K562 (cell line): ENCODE measurements at regions not wholly inside any gene's neighbourhood (a gene's known extent, or its start where the extent isn't known, plus 50 kb on each side); places are given as distances from the start of the nearest gene placed in this dataset.

Source experiments
- ATAC-seq: fragments of 200-7000 bp; cut with Tn5 transposase; 3 replicates; pipeline ENCODE4 v1.9.1; 2020; ENCODE audit warnings: moderate library complexity
- BruUV-seq: library from RNA; stranded (reverse); fragments of 400-500 nt; replicated peaks from 2 replicates; lab custom pipeline; 2021; lab: Mats Ljungman, UMichigan
- CTCF ChIA-PET: fragments of 300-600 bp; formaldehyde crosslinking; extraction: SDS; loops from one replicate; lab custom pipeline; 2021; ENCODE audit warnings: low intra/inter-chr PET ratio; lab: Yijun Ruan, JAX
- POLR2A ChIA-PET: fragments of 300-600, 350-650 bp; sonication (Branson Sonifier 250); formaldehyde crosslinking; extraction: SDS; loops from one replicate; lab custom pipeline; 2021; ENCODE audit warnings: antibody characterized with exemption, inconsistent platforms; lab: Yijun Ruan, JAX
- DNase-seq, 4 experiments: peaks; one replicate each; pipeline versions ENCODE4 v3.0.0 to v3.0.0-alpha.2; 2011 to 2018; ENCODE audit warnings: low spot score in 3 of 4, mixed read lengths in 3 of 4; ENCODE audit errors: extremely low read depth in 1 of 4
- FAIRE-seq: peaks from 2 replicates; lab custom pipeline; 2011; peaks lifted over from hg19 to GRCh38; lab: Jason Lieb, UNC
- H2AFZ ChIP-seq: 2 replicates; pipeline ENCODE4 v1.6.0; 2011; ENCODE audit warnings: low read depth, low read length, control low read depth, inconsistent platforms
- H3K27ac ChIP-seq: fragments of 200-600 bp; 3 replicates; pipeline ENCODE4 v1.8.0; 2011; ENCODE audit warnings: low read depth, mild to moderate bottlenecking, control low read depth, inconsistent platforms, low read length, moderate library complexity, mixed read lengths; ENCODE audit errors: extremely low read depth
- H3K27me3 ChIP-seq, 2 experiments: fragments of 300-600 bp in 1 of 2; 2 replicates in 1 of 2; 3 replicates in 1 of 2; pipeline versions ENCODE4 v1.6.0 to v1.8.0; 2011; ENCODE audit warnings: inconsistent platforms in 2 of 2, low read length in 2 of 2, mild to moderate bottlenecking in 1 of 2, mixed read lengths in 1 of 2, moderate library complexity in 1 of 2; ENCODE audit not compliant: control insufficient read depth in 2 of 2, insufficient read depth in 2 of 2
- H3K36me3 ChIP-seq: fragments of 300-600 bp; 3 replicates; pipeline ENCODE4 v1.8.0; 2011; ENCODE audit warnings: mild to moderate bottlenecking, low read length, inconsistent platforms; ENCODE audit not compliant: control insufficient read depth, insufficient read depth
- H3K4me1 ChIP-seq, 2 experiments: fragments of 200-600 bp in 1 of 2; replicated peaks in 1 of 2; 2 replicates in 1 of 2; 3 replicates in 1 of 2; pipeline versions ENCODE4 v1.5.1 to v1.8.0; 2011; ENCODE audit warnings: inconsistent platforms in 2 of 2, low read length in 2 of 2, mild to moderate bottlenecking in 1 of 2, mixed read lengths in 1 of 2, moderate library complexity in 1 of 2; ENCODE audit not compliant: control insufficient read depth in 2 of 2, insufficient read depth in 2 of 2
- H3K4me2 ChIP-seq: 2 replicates; pipeline ENCODE4 v1.6.1; 2011; ENCODE audit warnings: low read length, control low read depth, inconsistent platforms, mixed read lengths; ENCODE audit not compliant: insufficient read depth
- H3K4me3 ChIP-seq: fragments of 200-600 bp; sonication (generic), shearing (Covaris generic); 2 replicates; pipeline ENCODE4 v1.5.1; 2016; ENCODE audit warnings: control low read depth, inconsistent platforms
- H3K79me2 ChIP-seq: fragments of 200-600 bp; 3 replicates; pipeline ENCODE4 v1.8.0; 2011; ENCODE audit warnings: low read length, inconsistent platforms; ENCODE audit not compliant: control insufficient read depth, insufficient read depth
- H3K9ac ChIP-seq, 2 experiments: 2 replicates each; pipeline versions ENCODE4 v1.6.0 to v1.6.1; 2011; ENCODE audit warnings: low read depth in 2 of 2, low read length in 2 of 2, control low read depth in 1 of 2, inconsistent platforms in 1 of 2, mild to moderate bottlenecking in 1 of 2, mixed read lengths in 1 of 2; ENCODE audit not compliant: insufficient read depth in 1 of 2
- H3K9me1 ChIP-seq: one replicate; pipeline ENCODE4 v1.6.0; 2011; ENCODE audit warnings: inconsistent platforms, mild to moderate bottlenecking, low read length, moderate library complexity; ENCODE audit not compliant: control insufficient read depth, insufficient read depth
- H3K9me3 ChIP-seq: replicated peaks from 2 replicates; pipeline ENCODE4 v1.5.1; 2011; ENCODE audit warnings: low read depth, low read length, inconsistent platforms; ENCODE audit not compliant: control insufficient read depth, insufficient read depth
- H4K20me1 ChIP-seq: replicated peaks from 2 replicates; pipeline ENCODE4 v1.6.1; 2011; ENCODE audit warnings: low read length, inconsistent platforms, mixed read lengths; ENCODE audit not compliant: control insufficient read depth, insufficient read depth
- CAMTA2 ChIP-seq: fragments of 250-450 bp; sonication (Bioruptor Pico); conservative IDR thresholded peaks from 2 replicates; pipeline ENCODE4 v1.5.1; 2022
- MAZ ChIP-seq, 2 experiments: fragments of 450-650 bp in 1 of 2; sonication (generic) in 1 of 2; formaldehyde crosslinking; IDR thresholded peaks in 1 of 2; conservative IDR thresholded peaks in 1 of 2; 2 replicates each; pipeline versions ENCODE4 v1.4.0 to v1.5.0; 2020; ENCODE audit warnings: mild to moderate bottlenecking in 1 of 2, missing genetic modification reagents in 1 of 2
- RBM17 ChIP-seq: fragments of 200-400 bp; formaldehyde crosslinking; IDR thresholded peaks from 2 replicates; pipeline ENCODE4 v1.6.1; 2017; ENCODE audit warnings: low read depth, mild to moderate bottlenecking, low read length, borderline replicate concordance
- STAG1 ChIP-seq: sonication (generic); formaldehyde crosslinking; IDR thresholded peaks from 2 replicates; pipeline ENCODE4 v1.5.0; 2020; ENCODE audit warnings: missing genetic modification reagents, borderline replicate concordance
- U2AF2 ChIP-seq: fragments of 200-400 bp; formaldehyde crosslinking; optimal IDR thresholded peaks from 2 replicates; pipeline ENCODE3; 2017; ENCODE audit warnings: low read depth, mild to moderate bottlenecking, low read length
- ZNF224 ChIP-seq: sonication (generic); formaldehyde crosslinking; IDR thresholded peaks from 2 replicates; pipeline ENCODE4 v1.8.0; 2022; ENCODE audit warnings: mild to moderate bottlenecking, missing genetic modification reagents
- ZNF444 ChIP-seq: fragments of 250-450 bp; sonication (Bioruptor Pico); IDR thresholded peaks from 2 replicates; pipeline ENCODE4 v1.4.0; 2020; ENCODE audit warnings: mild to moderate bottlenecking, moderate library complexity
- ZNF586 ChIP-seq: fragments of 450-650 bp; formaldehyde crosslinking; conservative IDR thresholded peaks from 2 replicates; pipeline ENCODE4 v1.4.0; 2020; ENCODE audit warnings: mild to moderate bottlenecking, moderate library complexity
- WGBS: fragments of 100-300 bp; shearing (Covaris generic); methylation state at CpG from one replicate; pipeline ENCODE4 v1.1.6; 2016; ENCODE audit warnings: low coverage, mixed read lengths; ENCODE audit not compliant: insufficient coverage; ENCODE audit errors: missing lambda C conversion rate; 5-methylcytosine and 5-hydroxymethylcytosine counted together
- in situ Hi-C: fragments of 300-500 bp; cut with MboI; formaldehyde crosslinking; loops from 4 replicates; pipeline ENCODE4 v1.15.0; 2018; ENCODE audit warnings: inconsistent platforms, mixed read lengths
- intact Hi-C: fragments of 100-400 bp; cut with micrococcal nuclease; formaldehyde crosslinking; loops from 2 replicates; pipeline ENCODE4 v1.14.2; 2022
- TF ChIP-seq, protein P1 (sequence below): fragments of 450-650 bp; formaldehyde crosslinking; conservative IDR thresholded peaks from 2 replicates; pipeline ENCODE4 v1.4.0; 2022; ENCODE audit warnings: mild to moderate bottlenecking, missing genetic modification characterization
- TF ChIP-seq, protein P2 (sequence below): fragments of 450-650 bp; IDR thresholded peaks from 2 replicates; pipeline ENCODE4 v1.7.1; 2018; ENCODE audit warnings: mild to moderate bottlenecking, low read depth; ENCODE audit not compliant: partially characterized antibody

DNA sequence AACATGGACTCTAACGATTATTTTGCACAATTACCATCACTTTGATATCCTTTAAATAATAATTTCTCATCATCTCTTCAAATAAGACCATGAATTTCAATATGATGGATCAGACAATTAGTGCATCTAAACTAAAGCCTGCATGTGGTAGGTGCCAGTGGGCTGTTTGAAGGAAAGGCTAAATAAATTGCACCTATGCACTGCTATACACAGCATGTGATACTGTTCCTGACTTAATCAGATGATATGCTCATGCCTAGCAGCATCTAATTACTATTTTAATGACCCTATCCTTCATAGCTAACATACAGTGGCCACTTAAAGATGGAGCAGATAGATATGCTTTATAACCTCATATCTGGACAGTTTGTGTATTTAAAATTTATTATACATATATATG is 731.6 kb upstream of the MANEA start:
- ChIA-PET POLR2A (no interaction called here), CTCF (no interaction called here)
- H3K9me1 ChIP-seq, result no peaks in the 10 kb centered on the region
- H3K27me3 ChIP-seq, result no peaks in the 10 kb centered on the region
- 6% methylated on average over 1 of the region's 1 CpG for WGBS
- ATAC-seq (no peak), DNase-seq (no peak), FAIRE-seq (no peak)
- H3K4me2 ChIP-seq, result no peak overlapping the region
- BruUV-seq, result no TSS peak
- in situ Hi-C loops (no loop called here), intact Hi-C loops (no loop called here)
- H3K9ac ChIP-seq, result no peak overlapping the region
- no peaks in the 10 kb centered on the region for H3K79me2 ChIP-seq
- H3K9me3 ChIP-seq, result no peaks in the 10 kb centered on the region; the same call in 1 of the 2 replicates
- TF ChIP-seq U2AF2 (no peak), ZNF586 (CRISPR knock-in tag) (no peak)
- TF ChIP-seq, protein P1, sequence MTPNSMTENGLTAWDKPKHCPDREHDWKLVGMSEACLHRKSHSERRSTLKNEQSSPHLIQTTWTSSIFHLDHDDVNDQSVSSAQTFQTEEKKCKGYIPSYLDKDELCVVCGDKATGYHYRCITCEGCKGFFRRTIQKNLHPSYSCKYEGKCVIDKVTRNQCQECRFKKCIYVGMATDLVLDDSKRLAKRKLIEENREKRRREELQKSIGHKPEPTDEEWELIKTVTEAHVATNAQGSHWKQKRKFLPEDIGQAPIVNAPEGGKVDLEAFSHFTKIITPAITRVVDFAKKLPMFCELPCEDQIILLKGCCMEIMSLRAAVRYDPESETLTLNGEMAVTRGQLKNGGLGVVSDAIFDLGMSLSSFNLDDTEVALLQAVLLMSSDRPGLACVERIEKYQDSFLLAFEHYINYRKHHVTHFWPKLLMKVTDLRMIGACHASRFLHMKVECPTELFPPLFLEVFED (CRISPR knock-in tag), result no peak
- no peak overlapping the region for H3K27ac ChIP-seq
- H3K4me3 ChIP-seq, result no peak overlapping the region
- H3K4me1 ChIP-seq, result no peaks in the 10 kb centered on the region
- H3K36me3 ChIP-seq, result no peaks in the 10 kb centered on the region
- H2AFZ ChIP-seq, result no peak overlapping the region
- no peaks in the 10 kb centered on the region for H4K20me1 ChIP-seq

DNA sequence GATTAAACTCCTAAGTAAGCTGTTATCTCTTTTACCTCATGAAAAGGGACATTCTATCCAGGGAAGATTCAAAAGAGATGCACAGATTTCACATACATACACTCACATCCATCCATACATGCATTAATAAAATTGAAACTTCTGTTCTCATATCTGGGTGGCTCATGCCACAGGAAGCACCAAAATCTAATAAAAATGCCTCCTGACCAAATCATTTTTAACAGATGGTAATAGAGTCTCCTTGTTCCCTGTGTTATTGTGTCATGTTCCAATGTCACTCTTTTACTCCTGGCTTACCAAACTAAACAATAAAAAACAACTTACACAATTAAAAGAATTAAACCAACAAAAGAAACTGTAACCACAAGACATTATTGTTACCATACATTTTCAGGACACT is 742.1 kb upstream of the MANEA start:
- Histone ChIP-seq H3K9me3 (no peaks in the 10 kb centered on the region; the same call in 1 of the 2 replicates), H3K27me3 (no peaks in the 10 kb centered on the region), H2AFZ (no peak overlapping the region), H4K20me1 (no peaks in the 10 kb centered on the region), H3K9ac (no peak overlapping the region), H3K4me3 (no peak overlapping the region), H3K36me3 (no peaks in the 10 kb centered on the region), H3K79me2 (no peaks in the 10 kb centered on the region), H3K4me2 (no peak overlapping the region), H3K9me1 (no peaks in the 10 kb centered on the region), H3K4me1 (no peaks in the 10 kb centered on the region), H3K27ac (no peak overlapping the region)
- intact Hi-C loops (no loop called here), in situ Hi-C loops (no loop called here)
- ChIA-PET POLR2A (no interaction called here), CTCF (no interaction called here)
- no peak for FAIRE-seq
- DNase-seq, result no peak
- no TSS peak for BruUV-seq
- no peak for ATAC-seq
- TF ChIP-seq ZNF224 (CRISPR knock-in tag), result no peak
- no peak for TF ChIP-seq CAMTA2 (CRISPR knock-in tag)
- TF ChIP-seq, protein P2, sequence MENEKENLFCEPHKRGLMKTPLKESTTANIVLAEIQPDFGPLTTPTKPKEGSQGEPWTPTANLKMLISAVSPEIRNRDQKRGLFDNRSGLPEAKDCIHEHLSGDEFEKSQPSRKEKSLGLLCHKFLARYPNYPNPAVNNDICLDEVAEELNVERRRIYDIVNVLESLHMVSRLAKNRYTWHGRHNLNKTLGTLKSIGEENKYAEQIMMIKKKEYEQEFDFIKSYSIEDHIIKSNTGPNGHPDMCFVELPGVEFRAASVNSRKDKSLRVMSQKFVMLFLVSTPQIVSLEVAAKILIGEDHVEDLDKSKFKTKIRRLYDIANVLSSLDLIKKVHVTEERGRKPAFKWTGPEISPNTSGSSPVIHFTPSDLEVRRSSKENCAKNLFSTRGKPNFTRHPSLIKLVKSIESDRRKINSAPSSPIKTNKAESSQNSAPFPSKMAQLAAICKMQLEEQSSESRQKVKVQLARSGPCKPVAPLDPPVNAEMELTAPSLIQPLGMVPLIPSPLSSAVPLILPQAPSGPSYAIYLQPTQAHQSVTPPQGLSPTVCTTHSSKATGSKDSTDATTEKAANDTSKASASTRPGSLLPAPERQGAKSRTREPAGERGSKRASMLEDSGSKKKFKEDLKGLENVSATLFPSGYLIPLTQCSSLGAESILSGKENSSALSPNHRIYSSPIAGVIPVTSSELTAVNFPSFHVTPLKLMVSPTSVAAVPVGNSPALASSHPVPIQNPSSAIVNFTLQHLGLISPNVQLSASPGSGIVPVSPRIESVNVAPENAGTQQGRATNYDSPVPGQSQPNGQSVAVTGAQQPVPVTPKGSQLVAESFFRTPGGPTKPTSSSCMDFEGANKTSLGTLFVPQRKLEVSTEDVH, result no peak
- TF ChIP-seq RBM17, result no peak
- TF ChIP-seq STAG1 (CRISPR knock-in tag), result no peak
- TF ChIP-seq MAZ (CRISPR knock-in tag; conservative IDR thresholded peaks at IDR 0.05 in 1 of 2, IDR thresholded peaks at IDR 0.05 in 1 of 2), result no peak
- no peak for TF ChIP-seq ZNF444 (CRISPR knock-in tag)
